ENCODE measurements at regions not wholly inside any gene's neighbourhood (a gene's known extent, or its start where the extent isn't known, plus 50 kb on each side); places are given as distances from the start of the nearest gene placed in this dataset.
"Not testable (repeated sequence)": the region's sequence is repeated elsewhere in the genome, so short reads cannot be mapped to it uniquely, and the experiment has no call there.

GRCh38 chr5:159456722-159457465 lies 126.6 kb upstream of the IL12B start:
- DNase-seq: no peak

DNA sequence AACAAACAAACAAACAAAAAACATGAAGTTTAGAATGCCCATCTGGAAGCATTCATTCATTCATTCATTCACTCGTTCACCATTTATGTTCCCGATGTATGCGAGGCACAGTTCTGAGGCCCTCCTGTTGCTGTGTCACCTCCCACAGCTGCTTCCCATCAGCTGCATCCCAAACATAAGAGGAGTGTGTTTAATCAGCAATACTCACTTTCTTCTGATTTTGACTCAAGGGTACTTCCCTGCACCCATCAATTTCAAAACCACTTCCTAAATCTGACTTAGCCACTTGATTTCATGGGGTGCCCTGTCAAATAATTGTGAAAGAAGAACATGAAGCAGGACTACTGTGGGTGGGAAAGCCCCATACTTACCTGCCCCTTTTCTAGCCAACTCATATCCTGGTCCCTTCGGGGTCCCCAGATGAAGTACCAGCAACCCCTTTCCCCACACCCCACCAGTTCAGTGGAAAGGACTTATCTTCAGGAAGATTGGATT lies 128.0 kb upstream of the IL12B start:
- DNase-seq: no peak

GRCh38 chr5:159459132-159459627 lies 128.9 kb upstream of the IL12B start:
- no peak for DNase-seq

- no peak for DNase-seq
Measured at GRCh38 chr5:159459951-159460538, 129.8 kb upstream of the IL12B start.

GRCh38 chr5:159463590-159464321 lies 133.5 kb upstream of the IL12B start:
- DNase-seq: no peak

DNA sequence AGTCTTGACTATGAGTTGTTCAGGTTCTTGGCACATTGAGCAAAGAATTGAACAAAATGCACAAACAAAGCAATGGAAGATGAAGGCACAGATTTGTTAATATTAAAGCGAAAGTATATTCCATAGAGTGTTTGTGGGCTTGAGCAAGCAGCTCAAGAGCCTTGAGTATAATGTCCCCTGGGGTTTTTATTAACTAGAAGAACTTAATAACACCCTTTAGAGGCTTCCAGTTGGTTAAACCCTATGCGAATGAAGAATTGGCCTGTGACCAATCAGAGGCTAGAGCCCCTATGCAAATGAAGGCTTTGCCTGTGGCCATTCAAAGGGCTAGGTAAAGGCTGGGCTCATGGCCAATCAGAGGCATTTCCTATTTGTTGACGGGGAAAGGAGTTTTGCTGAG lies 135.3 kb upstream of the IL12B start:
- no peak for DNase-seq

- no peak for DNase-seq
Measured at GRCh38 chr5:159467666-159468065, 137.4 kb upstream of the IL12B start.

GRCh38 chr5:159469496-159470372 lies 139.4 kb upstream of the IL12B start:
- no peak for DNase-seq

DNA sequence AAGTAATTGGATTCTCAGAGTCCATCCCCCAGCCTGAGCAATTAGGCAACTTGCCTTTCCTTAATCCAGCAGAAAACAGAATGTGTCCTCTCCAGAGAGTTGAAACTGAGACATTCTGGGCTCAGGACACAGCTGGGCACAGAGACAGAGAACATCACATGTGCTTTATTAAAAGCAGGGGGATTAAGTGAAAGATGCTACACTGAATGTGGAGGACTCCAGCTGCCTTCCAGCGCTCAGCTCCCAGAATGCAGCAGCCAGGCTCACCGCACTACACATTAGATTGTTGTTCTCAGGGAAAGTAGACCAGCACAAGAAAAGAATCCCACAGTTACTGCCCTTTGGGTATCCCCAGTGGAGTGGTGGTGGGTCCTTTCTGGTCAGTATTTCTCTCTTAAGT lies 141.6 kb upstream of the IL12B start:
- DNase-seq: no peak

GRCh38 chr5:159475026-159475425 lies 144.7 kb upstream of the IL12B start:
- DNase-seq: no peak

DNA sequence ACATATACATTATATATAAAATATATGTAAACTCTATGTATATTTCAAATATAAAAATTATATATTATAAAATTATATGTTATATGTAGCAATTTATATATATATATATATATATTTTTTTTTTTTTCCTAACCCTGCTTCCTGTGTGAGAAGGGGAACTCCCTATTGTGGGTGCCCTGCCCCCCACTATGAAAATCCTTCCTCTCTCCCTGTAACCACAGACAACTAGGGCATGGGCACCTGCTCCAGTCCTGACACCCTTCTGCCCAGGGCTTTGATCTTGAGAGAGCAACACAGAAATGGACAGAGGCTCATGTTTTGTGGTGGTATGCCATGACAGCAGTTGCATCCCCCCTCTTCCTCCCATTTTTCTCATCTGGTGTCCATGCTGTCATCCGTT lies 148.7 kb upstream of the IL12B start:
- no peak for DNase-seq

DNA sequence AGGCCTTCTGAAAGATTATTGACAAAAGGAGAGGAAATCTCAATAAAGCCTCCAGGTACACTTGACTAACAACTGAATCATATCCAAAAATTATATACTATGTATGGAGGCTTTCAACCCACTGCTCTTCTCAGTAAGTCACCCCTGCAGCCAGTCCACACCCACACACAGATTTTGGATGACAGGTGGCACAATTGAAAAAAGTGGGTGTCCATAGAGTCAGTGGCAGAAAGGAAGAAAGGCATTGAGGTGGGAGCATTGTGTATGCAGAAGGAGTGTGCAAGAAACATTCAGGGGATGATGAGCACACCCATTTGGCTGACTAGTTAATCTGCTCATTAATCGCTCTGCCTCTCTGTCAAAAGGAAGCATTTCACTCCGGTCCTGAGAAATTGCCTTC lies 150.6 kb upstream of the IL12B start:
- DNase-seq: no peak

- no peak for DNase-seq
Measured at GRCh38 chr5:159481751-159482150, 151.5 kb upstream of the IL12B start.

DNA sequence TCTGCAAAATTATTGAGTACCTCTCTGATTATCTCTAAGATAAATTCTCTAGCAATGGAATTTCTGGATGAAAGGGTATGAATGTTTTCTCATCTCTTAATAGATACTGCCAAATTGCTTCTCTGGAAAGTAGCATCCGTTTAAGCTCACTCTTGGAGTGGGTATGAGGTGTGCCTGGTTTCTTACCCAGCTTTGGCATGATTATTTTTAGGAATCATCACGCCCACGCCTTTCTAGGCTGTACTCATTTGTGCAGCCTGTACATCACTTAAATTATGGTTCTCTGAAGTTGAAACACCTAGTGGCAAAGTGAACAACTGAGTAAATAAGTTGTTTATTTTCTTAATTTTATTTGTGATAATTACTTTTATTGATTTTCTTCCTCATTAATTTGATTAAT lies 156.5 kb upstream of the IL12B start:
- no peak for DNase-seq

DNA sequence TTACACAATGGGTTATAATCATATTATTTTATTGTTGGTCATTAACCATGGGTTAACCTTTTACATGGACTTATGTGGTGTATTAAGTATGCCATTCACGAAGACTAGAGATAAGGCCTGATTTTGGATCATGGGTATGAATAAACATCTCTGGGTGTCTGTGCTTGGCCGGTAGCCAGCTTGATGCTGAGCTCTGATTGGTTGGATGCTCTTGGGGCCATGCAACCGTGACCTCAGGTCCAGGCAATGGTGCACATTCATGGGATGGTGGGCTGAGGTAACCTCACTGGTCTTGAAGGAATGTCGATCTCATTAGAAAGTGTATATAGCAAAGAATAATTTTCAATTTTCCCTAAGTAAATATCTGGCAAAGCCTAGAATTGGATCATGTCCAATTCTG lies 158.2 kb upstream of the IL12B start:
- no peak for DNase-seq

DNA sequence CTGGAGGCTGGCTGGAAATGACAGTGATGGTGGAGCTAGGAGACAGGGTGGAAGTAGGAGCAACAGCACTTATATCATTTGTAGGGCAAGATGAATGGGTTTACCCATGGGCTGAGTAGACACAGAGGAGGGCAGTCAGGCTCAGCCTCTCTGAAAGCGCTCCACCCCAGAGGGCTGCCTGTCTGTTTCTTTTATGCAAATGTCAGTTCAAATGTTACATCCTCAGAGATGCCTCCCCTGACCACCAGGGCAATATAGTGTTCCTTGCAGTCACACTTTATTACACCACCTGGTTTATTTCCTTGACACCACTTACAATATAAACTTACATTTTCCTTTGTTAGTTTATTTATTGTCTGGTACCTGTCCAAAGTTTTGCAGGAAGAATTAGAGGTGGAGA lies 159.5 kb upstream of the IL12B start:
- no peak for DNase-seq

GRCh38 chr5:159490507-159490906 lies 160.2 kb upstream of the IL12B start:
- DNase-seq: no peak

GRCh38 chr5:159493696-159494095 lies 163.4 kb upstream of the IL12B start:
- DNase-seq: no peak

- no peak for DNase-seq
Measured at GRCh38 chr5:159496773-159497172, 166.5 kb upstream of the IL12B start.

GRCh38 chr5:159497221-159497620 lies 166.9 kb upstream of the IL12B start:
- no peak for DNase-seq

- no peak for DNase-seq
Measured at GRCh38 chr5:159498630-159499029, 168.3 kb upstream of the IL12B start.

- not testable (repeated sequence) for DNase-seq
Measured at GRCh38 chr5:159502116-159502515, 171.8 kb upstream of the IL12B start.

- no peak for DNase-seq
Measured at GRCh38 chr5:159503236-159503635, 172.9 kb upstream of the IL12B start.

Measured in NCI-H2081 treated with DMSO at 0.1 percent for 48 hours (cell line).